Right atrium auricular region (tissue), 2 donors: ENCODE measurements at regions not wholly inside any gene's neighbourhood (a gene's known extent, or its start where the extent isn't known, plus 50 kb on each side); places are given as distances from the start of the nearest gene placed in this dataset.

ENCODE experiments used
- DNase-seq: peaks from one replicate; pipeline ENCODE4 v3.0.0-alpha.2; 2019; ENCODE audit warnings: low spot score
- H3K27ac ChIP-seq, 2 donors: fragments of 200-600 bp; sonication (generic); 1 replicate in 1 of 2; 2 replicates in 1 of 2; pipeline ENCODE4 v1.5.1; 2016 to 2019
- H3K27me3 ChIP-seq, 2 donors: fragments of 200-600 bp; sonication (generic); one replicate each; pipeline versions ENCODE4 v1.5.1 to v1.6.0; 2017 to 2019
- H3K36me3 ChIP-seq: fragments of 200-600 bp; sonication (generic); one replicate; pipeline ENCODE4 v1.5.1; 2016
- H3K4me1 ChIP-seq, 2 donors: fragments of 200-600 bp; sonication (generic); one replicate each; pipeline versions ENCODE4 v1.5.1 to v1.6.0; 2017 to 2019
- H3K4me3 ChIP-seq, 2 donors: fragments of 200-600 bp; sonication (generic); 1 replicate in 1 of 2; 2 replicates in 1 of 2; pipeline ENCODE4 v1.5.1; 2017 to 2019; ENCODE audit warnings: mild to moderate bottlenecking in 1 of 2, moderate library complexity in 1 of 2
- H3K9me3 ChIP-seq, 2 donors: fragments of 200-600 bp; sonication (generic); one replicate each; pipeline ENCODE4 v1.5.1; 2019
- TF ChIP-seq, protein P1 (sequence below), 2 donors: fragments of 200-600 bp; sonication (generic); IDR thresholded peaks; one replicate each; pipeline ENCODE4 v1.5.1; 2019; ENCODE audit warnings: antibody characterized with exemption in 2 of 2

DNA sequence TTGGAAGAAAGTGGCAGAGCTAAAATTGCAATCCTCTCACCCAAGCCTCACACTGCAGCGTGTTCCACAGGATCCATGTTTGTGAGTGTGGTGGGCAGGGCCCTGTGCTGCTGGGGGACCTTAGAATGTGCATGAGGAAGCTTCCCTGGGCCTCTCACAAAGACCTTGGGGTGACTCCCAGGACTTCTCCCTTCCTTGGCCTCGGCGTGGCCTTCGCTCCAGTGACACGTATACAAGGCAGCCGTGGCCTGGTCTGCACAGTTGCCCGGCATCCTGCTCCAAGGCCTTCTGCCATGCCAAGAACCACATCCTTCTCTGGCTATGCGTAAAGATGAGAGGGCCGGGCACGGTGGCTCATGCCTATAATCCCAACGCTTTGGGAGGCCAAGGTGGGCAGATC, 196.4 kb downstream of the UACA start:
- Histone ChIP-seq H3K27me3 (no peaks in the 10 kb centered on the region), H3K4me3 (no peak overlapping the region), H3K36me3 (no peaks in the 10 kb centered on the region), H3K4me1 (no peaks in the 10 kb centered on the region), H3K9me3 (no peaks in the 10 kb centered on the region), H3K27ac (no peak overlapping the region)
- DNase-seq = no peak
- TF ChIP-seq, protein P1, sequence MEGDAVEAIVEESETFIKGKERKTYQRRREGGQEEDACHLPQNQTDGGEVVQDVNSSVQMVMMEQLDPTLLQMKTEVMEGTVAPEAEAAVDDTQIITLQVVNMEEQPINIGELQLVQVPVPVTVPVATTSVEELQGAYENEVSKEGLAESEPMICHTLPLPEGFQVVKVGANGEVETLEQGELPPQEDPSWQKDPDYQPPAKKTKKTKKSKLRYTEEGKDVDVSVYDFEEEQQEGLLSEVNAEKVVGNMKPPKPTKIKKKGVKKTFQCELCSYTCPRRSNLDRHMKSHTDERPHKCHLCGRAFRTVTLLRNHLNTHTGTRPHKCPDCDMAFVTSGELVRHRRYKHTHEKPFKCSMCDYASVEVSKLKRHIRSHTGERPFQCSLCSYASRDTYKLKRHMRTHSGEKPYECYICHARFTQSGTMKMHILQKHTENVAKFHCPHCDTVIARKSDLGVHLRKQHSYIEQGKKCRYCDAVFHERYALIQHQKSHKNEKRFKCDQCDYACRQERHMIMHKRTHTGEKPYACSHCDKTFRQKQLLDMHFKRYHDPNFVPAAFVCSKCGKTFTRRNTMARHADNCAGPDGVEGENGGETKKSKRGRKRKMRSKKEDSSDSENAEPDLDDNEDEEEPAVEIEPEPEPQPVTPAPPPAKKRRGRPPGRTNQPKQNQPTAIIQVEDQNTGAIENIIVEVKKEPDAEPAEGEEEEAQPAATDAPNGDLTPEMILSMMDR (IDR thresholded peaks at IDR 0.05) = no peak

DNA sequence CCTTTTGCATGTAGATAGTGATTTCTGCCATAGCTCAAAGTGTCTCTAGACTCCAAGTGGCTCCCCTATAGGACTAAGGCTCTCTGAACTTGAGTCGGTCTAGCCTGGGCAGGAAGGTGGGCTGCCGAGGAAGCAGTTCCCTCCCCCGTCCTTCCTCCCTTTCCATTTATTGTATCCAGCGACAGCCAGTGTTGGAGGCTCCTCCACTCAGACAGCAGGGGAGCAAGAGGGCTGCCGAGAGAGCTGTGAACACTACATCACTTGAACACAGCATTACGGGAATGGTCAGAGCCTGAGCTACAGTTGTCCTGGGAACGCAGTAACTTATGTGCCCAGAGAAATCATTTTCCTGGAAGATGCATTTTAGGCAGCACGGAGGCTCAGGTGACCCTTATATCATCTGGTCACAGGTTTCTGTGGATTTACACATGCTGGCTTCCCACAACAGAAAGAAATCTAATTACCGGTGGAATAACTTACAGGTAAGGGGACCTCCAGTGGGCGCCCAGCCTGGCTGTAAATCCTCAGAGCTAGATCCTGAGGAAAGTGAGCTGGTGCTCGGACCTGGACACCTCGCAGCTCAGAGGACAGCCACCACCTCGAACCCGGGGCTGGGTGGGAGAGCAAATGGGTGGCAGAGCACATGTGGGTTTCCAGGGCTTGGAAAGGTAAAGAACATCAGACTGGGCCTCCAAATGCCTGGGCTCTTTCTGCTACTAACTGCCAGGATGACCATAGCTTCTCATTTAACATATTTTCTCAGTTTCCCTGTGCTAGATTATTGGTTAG, 197.1 kb downstream of the UACA start:
- no peaks in the 10 kb centered on the region for H3K9me3 ChIP-seq
- no peak overlapping the region for H3K4me3 ChIP-seq
- no peak overlapping the region for H3K27ac ChIP-seq
- no peaks in the 10 kb centered on the region for H3K27me3 ChIP-seq
- no peak for DNase-seq
- H3K36me3 ChIP-seq = no peaks in the 10 kb centered on the region
- no peaks in the 10 kb centered on the region for H3K4me1 ChIP-seq
- TF ChIP-seq, protein P1 (IDR thresholded peaks at IDR 0.05) = no peak

DNA sequence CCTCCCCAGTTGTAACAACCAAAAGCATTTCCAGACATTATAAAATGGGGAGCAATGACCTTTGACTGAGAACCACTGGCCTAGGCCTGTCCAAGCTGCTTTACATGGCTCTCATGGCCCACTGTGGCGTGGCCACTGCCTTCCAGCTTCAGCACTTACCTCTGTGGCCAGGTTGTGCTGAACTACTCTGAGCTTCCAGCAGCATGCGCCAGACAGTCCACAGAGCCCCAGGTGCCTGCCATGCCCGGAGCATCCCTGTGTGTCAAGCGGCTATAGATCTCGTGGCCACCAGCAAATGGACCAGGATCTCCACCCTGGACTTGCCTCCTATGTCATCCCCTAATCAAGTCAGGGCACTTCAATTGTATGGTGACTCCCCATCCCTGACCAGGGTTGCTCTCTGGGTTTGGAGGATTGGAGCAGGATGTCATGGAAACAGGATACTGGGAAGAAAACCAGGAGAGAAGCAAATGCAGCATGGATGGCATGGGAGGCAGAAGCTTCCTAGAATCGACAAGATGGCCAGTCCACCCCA, 199.7 kb downstream of the UACA start:
- Histone ChIP-seq H3K27ac (no peak overlapping the region), H3K9me3 (no peaks in the 10 kb centered on the region), H3K36me3 (no peaks in the 10 kb centered on the region), H3K27me3 (no peaks in the 10 kb centered on the region), H3K4me3 (no peak overlapping the region), H3K4me1 (peaks cover 0 to 9% of the 10 kb centered on the region in 2 donors)
- TF ChIP-seq, protein P1 (IDR thresholded peaks at IDR 0.05) = no peak
- no peak for DNase-seq

DNA sequence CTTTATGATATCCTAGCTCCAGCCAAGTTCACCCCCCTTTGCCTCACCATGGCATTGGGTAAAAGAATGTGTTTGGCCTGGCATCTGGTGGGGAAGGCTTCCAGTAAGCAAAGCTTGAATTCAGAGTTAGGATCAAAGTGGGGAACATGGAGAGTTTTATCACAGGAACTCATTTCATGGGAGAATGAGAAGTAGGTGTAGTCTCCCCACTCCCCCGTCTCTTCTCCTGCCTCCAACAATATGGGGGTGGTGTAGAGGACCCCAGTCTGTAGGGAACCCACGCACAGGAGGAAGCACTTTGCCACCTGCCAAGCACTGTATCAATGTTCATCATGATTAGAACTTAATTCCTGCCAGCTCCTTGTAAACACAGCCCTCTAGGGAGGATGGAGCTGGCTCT, 200.5 kb downstream of the UACA start:
- no peaks in the 10 kb centered on the region for H3K9me3 ChIP-seq
- no peak for DNase-seq
- H3K36me3 ChIP-seq = no peaks in the 10 kb centered on the region
- H3K4me1 ChIP-seq = peaks cover 0 to 9% of the 10 kb centered on the region in 2 donors
- H3K27ac ChIP-seq = no peak overlapping the region
- no peak overlapping the region for H3K4me3 ChIP-seq
- H3K27me3 ChIP-seq = no peaks in the 10 kb centered on the region
- TF ChIP-seq, protein P1 (IDR thresholded peaks at IDR 0.05) = no peak

DNA sequence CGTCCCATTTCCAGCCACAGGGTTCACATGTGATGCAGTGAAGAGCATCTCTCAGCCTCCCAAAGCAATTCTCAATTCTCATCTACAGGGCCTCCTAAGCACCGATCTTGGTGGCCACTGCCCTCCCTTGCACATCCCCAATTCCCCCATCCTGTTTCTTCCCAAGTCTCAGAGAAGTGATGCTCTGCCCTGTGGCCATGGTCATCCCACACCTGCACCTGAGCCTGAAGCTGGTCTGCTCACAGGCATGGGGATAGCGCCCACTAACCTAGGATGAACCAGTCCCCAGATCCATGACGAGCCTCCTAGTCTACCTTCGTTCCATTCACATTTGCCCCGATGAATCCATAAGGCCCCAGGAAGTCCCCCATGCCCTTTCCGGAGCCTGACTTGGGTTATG, 201.5 kb downstream of the UACA start:
- H3K4me1 ChIP-seq = peaks cover 0 to 9% of the 10 kb centered on the region in 2 donors
- no peak overlapping the region for H3K27ac ChIP-seq
- H3K4me3 ChIP-seq = no peak overlapping the region
- H3K27me3 ChIP-seq = no peaks in the 10 kb centered on the region
- no peak for DNase-seq
- no peaks in the 10 kb centered on the region for H3K9me3 ChIP-seq
- TF ChIP-seq, protein P1 (IDR thresholded peaks at IDR 0.05) = no peak
- no peaks in the 10 kb centered on the region for H3K36me3 ChIP-seq
